HS-5 (cell line): ENCODE measurements at regions not wholly inside any gene's neighbourhood (a gene's known extent, or its start where the extent isn't known, plus 50 kb on each side); places are given as distances from the start of the nearest gene placed in this dataset.
"Not testable (repeated sequence)": the region's sequence is repeated elsewhere in the genome, so short reads cannot be mapped to it uniquely, and the experiment has no call there.

Source experiments
- DNase-seq: peaks from one replicate; pipeline ENCODE4 v3.0.0-alpha.2; 2012; ENCODE audit warnings: low read depth

DNA sequence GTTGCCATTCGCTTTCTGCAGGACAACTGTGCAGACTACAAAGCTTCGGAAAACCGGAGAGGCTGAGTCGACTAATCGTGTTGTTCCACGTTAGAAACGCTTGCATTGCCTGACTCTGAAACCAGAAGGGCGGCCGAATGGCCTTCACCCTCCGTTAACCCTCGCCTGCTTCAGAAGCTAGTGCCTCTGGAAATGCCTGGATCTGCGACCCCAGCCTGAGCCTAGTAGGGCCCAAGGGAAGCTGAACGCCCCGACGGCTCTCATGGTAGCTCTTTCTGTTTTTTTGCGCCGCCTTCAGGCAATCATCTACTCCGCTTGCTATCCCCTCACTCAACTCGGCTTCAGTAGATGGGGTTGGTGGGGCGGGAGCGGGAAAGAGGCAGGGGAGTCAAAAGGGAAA, 117.3 kb downstream of the PPIAL4A start:
- DNase-seq: not testable (repeated sequence)

DNA sequence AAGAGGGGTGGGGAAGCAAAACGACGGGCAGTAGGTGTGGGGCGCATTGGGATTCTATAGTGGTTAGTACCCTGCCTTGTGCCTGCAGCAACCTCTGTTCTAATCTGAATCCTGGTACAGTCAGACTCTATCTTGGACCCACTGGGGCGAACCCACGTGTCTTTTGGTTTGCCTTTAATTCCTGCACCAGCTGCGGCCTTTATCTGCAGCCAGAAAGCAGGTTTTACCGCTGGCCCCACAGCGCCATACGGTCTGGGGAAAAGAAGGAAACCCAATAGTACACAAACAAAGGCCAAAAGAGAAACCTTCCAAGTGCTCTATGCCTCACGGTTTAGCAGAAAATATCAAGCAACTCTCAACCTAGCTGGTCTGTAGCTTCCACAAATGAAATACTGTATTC, 118.2 kb downstream of the PPIAL4A start:
- DNase-seq: not testable (repeated sequence)

DNA sequence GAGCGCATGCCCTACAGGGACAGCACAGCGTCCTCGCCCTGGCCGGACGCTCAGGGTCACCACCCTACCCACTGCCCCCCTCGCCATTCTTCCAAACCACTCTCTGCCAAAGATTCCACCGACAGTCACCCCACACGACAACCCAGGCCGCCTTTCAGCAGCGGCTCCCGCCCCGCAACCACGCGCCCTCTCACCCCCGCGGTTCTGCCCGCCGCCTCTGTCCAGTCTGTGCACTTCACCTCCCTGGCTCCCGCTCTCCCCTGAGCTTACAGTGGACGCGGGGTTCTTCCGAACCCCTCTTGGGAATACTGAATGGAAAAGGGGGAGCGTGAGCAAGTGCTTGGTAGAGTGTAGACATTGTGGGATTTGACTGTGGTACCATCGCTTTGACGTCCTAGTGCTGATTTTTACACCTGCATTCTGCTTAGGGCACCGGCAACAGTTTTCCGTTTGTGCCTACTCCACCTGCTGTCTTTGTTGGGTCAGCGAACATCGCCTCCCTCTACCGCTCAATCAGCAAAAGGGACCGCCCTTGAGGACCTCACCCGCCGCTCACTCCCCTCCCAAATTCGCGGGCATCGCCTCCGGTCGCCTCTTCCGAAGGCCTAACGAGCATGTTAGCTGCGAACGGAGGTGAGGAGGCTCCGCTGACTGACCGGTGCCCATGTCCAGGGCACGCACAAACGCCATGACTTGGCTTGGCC, 119.1 kb downstream of the PPIAL4A start:
- DNase-seq: not testable (repeated sequence)

DNA sequence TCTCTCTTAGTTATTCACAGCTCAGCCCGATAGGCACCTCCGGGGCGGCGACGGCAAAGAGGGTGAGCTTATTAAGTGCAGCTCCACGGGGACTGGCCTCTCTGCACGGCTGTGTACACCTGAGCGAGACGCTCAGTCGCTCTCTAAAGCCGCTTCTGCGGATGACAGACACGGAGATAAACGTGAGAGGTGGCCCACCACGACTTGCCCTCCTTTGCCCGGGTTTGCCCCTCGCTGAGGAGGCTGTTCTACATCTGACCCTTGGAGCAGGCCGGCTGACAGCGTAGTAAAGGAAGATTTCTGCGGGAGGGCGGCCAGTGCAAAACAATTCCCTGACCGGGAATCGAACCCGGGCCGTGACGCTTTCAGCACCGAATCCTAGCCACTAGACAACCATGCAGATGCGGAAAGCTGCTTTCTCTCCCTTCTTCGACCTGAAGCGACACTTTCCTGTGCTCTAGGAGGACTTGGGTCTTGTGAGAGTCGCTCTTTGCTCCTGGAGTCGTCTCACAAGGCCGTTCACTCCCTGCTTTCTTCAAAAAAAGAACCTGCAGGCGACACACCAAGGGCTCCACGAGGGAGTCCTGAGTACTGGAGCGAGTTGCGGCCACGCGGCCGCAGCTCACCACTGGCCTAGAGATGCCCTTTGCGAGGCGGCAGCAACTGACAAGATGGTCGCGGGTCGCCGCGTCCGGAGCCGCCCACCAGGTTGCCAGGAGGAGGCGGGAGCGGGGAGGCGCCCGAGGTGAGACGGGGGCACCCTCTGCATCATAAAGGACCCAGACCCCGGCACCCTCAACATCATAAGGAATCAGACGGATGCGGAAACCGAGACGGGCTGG, 119.9 kb downstream of the PPIAL4A start:
- not testable (repeated sequence) for DNase-seq

DNA sequence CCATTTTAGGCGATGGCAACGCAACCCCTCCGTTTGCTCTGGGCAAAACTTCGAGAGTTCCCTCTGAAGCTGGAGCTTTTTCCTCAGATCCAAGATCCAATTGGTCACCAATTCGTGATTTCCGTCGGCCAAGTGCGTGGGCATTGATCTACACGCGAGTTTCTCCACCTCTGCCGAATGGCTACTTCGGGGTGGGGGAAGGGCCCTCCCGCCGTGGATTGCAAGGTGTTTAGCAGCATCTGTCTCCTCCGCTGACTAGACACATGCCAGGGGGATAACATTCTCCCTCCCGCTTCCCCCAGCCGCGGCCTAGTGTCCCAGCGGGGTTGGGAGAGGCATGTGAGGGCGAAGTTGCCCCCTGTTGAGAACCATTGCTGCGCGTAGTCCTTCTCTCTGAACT, 120.6 kb downstream of the PPIAL4A start:
- DNase-seq: not testable (repeated sequence)

DNA sequence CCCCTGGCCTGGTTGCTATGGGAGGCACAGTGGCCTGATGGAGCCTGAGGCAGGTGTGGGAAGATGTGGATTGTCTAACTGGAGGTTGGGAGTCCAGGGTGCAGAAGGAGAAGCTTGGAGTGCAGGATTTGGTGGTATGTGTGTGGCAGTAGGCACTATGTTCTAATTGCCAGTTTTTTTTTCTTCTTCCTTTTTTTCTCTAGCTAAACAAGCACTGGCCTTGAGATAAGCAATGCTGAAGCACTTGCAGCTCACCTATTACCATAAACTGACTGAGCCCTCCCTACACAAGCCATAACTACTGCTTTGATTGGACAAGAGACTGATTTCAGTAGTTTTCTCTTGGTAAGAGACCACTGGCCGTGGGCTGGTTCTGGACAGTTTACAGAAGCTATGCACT, 123.6 kb downstream of the PPIAL4A start:
- DNase-seq: not testable (repeated sequence)

DNA sequence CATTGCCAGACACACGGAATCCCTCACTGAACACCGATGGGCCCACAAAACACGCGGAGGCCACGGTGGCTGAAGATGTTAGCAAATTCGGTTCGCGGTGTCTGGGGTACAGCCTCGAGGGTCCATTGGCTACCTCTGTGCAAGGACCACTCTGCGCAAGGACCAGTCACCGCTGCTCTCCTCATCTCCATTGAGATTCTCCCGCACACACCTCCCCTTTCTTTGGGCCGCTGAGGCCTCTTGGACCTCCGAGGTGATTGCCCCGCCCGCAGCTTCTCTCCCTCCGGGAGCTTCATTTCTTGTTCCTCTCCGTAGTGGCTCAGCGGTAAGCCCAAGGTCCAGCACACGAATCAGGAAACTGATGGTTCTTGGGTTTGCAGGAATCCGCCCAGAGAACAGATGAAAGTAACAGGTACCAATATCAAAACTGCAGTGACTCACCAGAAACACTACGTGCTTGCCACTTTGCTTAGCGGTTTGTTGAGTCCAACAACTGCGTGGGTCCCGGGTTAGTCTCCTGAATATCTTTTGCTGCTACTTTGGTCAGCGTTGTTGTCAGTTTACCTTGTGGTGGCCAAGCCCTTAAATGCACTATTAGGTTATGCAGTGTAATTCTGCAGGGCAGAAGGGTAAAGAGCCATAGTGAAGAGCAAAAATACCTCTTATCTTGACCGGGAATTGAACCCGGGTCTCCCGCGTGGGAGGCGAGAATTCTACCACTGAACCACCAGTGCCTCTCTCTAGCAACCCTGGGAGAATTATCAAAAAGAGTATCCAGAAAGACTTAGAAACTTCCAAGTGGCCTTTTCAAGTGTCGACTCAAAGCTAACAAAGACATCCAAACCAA, 126.8 kb downstream of the PPIAL4A start:
- DNase-seq: peak; percentile 40

DNA sequence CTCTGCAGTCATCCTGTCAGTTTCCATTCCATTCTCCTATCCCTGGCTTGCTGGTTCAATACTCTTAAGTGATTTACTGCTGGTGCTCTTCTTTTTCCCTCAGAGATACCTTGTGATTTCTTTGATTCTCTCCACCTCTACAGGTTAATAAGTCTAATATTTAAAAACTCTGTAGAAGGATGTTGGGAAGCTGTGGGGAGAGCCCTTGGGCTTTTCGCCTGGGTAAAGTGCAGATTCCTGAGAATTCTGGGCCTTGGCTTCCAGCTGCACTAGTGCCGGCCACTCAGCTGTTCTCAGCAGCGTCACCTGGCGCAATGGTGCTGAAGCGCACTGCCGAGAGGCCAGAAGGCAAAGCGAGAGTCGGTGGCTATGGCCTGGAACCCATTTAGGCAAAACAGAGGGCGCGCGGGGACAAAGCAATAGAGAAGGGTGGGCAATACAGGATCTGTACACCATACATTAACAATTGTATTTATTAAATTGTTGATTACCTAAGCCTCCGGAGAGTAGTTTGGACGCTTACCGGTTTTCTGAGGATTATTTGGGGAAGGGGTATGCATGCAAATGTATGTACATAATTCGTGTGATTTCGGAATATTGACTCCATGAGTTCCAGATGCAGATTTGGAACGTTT, 130.3 kb downstream of the PPIAL4A start:
- DNase-seq: not testable (repeated sequence)

DNA sequence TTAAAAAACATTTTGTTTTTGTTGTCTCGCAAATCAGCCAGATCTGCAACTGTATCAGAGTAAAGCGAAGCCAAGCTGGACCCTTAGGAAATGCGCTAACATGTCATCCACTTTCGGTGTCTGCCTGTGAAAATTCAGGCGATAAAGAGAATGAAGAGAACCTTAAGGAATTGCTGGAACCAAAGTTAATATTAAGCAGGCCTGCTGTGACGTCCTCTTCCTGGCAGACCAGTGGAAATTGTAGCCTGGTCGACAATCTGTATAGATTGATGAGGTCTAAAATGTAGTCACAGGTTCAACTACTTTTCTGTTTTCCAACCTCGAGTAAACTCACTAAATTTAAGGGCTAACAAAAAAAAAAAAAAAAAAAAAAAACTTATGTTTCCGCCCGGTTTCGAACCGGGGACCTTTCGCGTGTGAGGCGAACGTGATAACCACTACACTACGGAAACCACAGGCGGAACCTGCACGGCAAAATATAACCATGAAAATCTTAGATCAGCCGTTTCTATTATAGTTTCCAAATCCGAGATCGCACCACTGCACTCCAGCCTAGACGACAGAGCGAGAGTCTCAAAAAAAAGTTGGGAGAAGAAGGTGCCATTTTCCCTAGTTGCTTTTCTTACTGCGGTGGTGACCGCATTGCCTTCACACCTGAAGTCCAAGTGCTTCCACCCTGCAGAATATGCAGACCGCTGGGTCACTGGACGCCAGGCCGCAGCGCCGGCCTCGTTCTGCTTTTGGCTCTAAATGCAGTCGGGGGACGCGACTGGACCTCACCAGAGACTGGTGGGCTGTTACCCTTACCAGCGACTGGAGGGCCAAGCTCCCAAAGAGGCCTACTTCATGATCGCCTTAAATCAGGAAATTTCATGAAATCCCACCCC, 131.0 kb downstream of the PPIAL4A start:
- DNase-seq: not testable (repeated sequence)

DNA sequence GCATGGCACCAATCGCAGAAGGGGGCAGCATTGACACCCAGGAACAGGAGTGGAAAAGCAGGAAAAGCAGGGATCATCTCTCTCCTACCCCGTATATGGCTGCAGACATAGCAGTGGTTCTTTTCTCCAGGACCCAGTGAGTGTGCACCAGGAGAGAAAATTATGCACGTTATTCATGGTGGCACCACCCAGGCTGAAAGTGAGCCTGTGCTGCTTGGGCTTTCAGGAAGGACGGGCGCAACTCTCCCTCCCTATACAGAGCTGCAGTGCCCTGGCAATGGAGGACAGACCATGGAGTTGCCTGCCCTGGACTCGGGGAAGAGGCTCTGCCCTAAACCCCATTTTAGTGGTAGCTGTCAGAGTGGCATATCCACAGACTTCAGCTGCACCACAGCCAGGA, 132.1 kb downstream of the PPIAL4A start:
- DNase-seq: not testable (repeated sequence)

DNA sequence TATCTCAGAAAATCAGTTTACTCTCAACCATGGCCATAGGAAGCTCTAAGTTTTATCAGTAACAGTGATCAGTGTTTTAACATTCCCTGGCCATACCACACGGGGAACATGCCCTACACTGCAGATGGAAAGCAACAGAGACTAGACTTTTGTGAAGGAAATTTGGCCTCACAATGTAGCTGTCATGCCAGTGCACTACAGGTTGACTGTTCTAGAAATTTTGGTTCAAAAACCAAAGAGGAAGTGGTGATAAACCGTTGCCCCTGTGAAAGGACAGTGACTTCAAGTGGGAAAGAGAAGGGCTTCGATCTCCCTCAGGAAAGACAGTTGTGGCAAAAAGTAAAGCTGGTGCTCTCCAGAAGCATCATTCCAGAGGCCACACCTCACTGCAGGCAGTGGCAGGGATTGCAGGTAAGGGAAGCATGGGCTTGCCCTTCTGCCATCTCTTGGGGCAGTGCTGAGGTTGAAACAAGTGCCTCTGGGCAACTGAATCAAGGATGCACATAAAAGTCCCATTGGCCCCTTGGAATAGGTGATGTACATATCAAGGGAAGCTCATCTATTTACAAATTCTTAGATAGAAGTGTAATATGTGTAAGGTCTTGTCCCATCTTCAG, 143.4 kb downstream of the PPIAL4A start:
- not testable (repeated sequence) for DNase-seq

DNA sequence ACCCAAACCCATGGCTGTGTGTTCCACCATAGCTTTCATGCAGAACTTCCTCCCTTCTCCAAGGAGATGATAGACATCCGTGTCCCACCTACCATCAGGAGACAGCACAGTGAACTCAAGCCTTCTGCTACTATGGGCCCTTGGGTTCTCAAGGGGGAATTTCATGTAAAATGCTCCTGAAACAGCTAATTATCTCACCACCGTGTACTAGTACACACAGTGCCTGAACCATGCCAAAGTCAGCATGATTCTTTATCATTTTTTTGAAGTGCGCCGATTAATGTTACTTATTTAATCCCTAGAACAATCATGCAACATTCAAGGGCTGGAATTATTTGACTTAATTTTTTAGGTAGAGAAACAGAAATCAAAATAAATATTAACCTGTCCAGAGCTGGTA, 147.2 kb downstream of the PPIAL4A start:
- DNase-seq: not testable (repeated sequence)

DNA sequence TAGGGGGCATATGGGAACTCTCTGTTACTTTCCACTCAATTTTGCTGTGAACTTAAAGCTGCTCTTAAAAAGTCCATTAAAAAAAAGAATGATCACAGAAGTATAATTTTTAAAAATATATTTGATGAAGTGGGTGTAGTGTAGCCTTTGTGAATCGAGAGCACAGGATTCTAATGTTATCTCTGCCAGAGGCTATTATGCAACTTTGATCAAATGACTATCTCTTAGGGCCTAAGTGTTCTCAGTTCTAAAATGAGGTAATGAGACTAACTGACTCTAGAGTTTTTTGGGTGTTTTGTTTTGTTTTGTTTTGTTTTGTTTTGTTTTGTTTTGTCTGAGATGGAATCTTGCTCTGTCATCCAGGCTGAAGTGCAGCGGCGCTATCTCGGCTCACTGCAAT, 143.2 kb downstream of the FAM72B start:
- not testable (repeated sequence) for DNase-seq

DNA sequence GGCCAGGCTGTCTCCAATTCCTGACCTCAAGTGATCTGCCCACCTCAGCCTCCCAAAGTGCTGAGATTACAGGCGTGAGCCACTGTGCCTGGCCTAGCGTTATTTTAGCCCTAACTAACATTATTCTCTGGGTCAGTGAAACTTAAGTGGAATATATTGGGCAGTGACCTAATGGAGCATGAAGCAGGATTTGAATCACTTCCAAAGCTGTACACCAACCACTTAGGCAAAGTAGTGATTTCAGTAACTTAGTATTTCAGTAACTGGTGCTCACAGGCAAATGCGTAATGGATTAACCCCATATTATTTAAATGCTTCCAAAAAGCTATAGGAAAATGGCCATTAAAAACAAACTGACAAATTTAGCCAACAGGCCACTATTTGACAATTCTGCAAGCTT, 142.6 kb downstream of the FAM72B start:
- DNase-seq: not testable (repeated sequence)

DNA sequence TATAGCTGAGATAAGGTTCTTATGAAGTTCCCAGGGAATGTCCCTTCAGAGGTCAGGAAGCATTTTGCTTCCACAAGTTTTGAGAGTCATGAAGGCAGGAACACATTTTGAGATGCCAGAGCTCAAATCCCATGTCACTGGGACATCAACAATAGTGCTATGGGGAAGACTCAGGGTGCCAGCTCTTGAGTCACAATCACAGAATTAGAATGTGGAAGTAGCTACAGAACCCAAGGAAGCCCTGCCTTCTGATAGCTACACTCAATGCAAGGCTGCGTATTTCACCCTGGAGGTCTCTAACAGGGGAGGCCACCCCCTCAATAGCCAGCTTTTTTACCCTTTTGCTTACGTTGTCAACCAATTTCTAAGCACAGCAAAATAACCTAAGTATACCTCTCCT, 141.3 kb downstream of the FAM72B start:
- DNase-seq: not testable (repeated sequence)

DNA sequence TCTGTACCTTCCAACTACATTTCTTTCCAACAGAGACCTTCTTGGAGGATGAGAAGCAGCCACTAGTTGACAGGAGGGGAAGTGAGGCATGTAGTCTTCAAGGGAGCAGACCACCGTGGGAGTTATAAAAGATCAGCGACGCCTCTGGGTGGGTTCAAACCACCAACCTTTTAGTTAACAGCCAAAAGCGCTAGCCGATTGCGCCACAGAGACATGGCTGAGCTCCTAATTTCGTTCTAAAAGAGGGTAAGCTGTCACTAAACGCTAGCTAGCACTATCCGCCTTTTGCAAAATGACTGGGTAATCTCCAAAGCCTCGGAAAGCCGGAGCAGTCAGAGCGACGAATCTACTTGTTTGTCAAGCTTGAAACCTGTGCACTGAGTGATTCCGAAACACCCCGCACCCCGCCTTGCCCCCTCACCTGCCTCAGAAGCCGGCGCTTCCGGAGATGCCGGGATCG, 135.8 kb downstream of the FAM72B start:
- not testable (repeated sequence) for DNase-seq

DNA sequence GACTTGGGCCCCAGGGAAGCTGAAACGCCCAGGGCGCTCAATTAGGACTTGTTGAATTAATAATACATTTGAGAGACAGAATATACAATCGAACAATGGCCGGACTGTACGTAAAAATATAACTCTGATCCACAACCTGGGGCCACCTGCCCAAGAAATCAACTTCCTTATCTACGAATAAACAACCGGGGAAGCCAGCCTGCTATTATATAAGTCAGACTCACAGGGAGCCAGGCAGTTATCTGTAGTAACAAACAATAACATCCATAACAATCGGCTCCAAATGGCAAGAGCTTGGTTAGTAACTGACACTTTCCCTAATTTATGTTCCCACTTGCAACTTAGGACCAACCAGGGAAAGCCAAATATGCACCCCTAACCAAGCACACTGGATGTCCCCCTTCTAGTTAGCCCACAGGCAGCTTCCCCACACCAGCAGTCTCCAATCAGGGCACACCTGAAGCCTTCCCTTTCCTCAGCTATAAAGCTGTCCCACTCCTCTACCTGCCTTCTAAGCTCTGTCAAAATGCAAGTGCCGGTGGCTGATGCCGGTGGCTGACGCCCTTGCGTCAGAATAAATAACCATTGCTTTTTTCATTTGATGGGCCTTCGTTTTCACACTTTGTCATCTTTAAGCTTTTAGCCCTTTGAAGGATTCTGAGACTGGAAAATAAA, 135.2 kb downstream of the FAM72B start:
- DNase-seq: not testable (repeated sequence)

DNA sequence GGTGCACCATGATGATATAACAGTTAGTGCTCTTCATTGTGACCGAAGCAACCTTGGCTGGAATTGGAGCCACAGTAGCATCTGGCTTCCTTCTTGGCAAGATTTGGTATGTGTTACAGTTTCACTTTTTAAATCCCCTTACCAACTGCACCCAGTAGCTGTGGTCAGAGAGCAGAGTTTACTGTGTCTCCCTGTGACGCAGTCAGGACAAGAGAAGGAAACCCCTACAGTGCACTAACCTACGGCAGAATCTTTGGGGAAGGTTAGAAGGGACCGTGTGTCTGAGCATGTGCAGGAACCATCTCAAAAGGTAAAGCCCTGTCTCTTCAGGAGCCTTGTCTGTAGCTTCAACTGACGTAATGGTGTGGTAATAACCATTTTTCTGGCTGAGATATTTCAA, 134.0 kb downstream of the FAM72B start:
- not testable (repeated sequence) for DNase-seq

DNA sequence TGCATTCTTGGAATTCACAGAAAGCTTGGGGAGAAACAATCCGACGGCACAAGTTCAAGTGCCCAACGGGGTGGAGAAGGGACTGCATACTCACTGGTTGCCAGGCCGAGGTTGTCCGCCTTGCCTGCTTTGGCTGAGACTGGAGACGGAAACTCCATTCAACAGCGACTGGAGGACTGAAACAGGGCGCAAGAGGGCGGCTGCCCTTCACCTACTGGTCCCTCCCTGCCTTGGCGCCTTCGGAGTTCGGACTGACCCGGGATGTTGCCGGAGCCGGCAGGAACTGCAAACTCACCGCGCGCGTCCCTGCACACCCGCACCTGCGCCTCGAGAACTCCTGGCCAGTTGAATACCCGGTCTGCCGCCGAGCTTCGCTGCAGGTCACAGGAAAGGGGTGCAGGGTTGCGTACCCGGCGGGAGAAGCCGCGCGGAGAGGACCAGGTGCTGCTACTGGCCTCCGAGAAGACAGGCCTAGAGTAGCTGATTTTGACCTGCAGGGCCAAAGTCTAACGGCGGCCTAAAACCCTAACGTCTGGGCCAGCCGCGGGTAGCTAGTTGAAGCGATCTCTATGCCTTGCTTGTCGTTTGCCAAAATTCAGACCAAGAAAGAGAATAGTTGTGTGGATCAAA, 132.9 kb downstream of the FAM72B start:
- not testable (repeated sequence) for DNase-seq
